Activated T-cell treated with anti-CD3 and anti-CD28 coated beads, Interleukin-2, amount 50 U/mL, for 72 hours (primary cell): ENCODE measurements at regions not wholly inside any gene's neighbourhood (a gene's known extent, or its start where the extent isn't known, plus 50 kb on each side); places are given as distances from the start of the nearest gene placed in this dataset.
"Not testable (repeated sequence)": the region's sequence is repeated elsewhere in the genome, so short reads cannot be mapped to it uniquely, and the experiment has no call there.

Source experiments
- ATAC-seq, 2 donors: fragments of 150-1000 bp; cut with Tn5 transposase; replicated peaks in 1 of 2; 2 replicates each; pipeline ENCODE4 v1.10.0; 2021; ENCODE audit warnings: moderate library complexity in 2 of 2, mild to moderate bottlenecking in 1 of 2
- DNase-seq, 2 donors: peaks; one replicate each; pipeline ENCODE4 v3.0.0; 2021 to 2022; ENCODE audit warnings: mixed read lengths in 1 of 2
- H3K27ac Mint-ChIP-seq: one replicate; pipeline ENCODE4 v1.8.0; 2022; ENCODE audit warnings: mild to moderate bottlenecking, moderate library complexity, mixed read lengths
- H3K27me3 Mint-ChIP-seq: one replicate; pipeline ENCODE4 v1.8.0; 2022; ENCODE audit warnings: low read depth, mixed read lengths
- H3K36me3 Mint-ChIP-seq, 2 donors: one replicate each; pipeline ENCODE4 v1.8.0; 2022; ENCODE audit warnings: mixed read lengths in 2 of 2, mild to moderate bottlenecking in 1 of 2; ENCODE audit not compliant: insufficient read depth in 2 of 2
- H3K4me1 Mint-ChIP-seq: one replicate; pipeline ENCODE4 v1.8.0; 2022; ENCODE audit warnings: low read depth, mixed read lengths
- H3K4me3 Mint-ChIP-seq, 2 donors: one replicate each; pipeline ENCODE4 v1.8.0; 2022; ENCODE audit warnings: mild to moderate bottlenecking in 2 of 2, mixed read lengths in 2 of 2, moderate library complexity in 2 of 2
- H3K9me3 Mint-ChIP-seq, 2 donors: one replicate each; pipeline ENCODE4 v1.8.0; 2022; ENCODE audit warnings: mixed read lengths in 2 of 2

DNA sequence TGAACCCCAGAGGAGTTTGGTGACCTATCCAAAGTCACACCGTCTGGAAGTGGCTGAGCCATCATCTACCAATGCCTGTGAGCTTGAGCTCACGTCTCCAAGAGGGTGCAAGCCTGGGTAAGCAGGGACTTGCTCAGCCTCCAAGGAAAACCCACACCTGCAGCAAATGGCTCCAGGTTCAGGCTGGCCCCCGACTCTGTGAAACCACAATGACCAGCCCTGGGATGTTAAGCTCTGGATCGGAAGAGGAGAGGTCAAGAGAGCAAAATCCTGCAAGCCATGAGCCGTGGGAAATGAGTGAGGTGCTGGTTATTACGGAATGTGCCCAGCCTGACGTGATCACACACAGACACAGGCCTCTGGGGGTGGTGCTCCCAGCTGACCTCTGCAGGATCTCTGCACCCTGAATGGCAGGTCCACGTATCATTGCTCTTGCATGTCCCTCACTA, 94.1 kb upstream of the OTOS start:
- peaks cover 5 to 8% of the 10 kb centered on the region in 2 donors for H3K9me3 Mint-ChIP-seq
- DNase-seq (no peak), ATAC-seq (no peak)
- no peak overlapping the region for H3K4me3 Mint-ChIP-seq
- H3K27me3 Mint-ChIP-seq, result peaks cover 35% of the 10 kb centered on the region
- H3K27ac Mint-ChIP-seq, result no peak overlapping the region
- no peaks in the 10 kb centered on the region for H3K4me1 Mint-ChIP-seq
- H3K36me3 Mint-ChIP-seq, result no peaks in the 10 kb centered on the region

DNA sequence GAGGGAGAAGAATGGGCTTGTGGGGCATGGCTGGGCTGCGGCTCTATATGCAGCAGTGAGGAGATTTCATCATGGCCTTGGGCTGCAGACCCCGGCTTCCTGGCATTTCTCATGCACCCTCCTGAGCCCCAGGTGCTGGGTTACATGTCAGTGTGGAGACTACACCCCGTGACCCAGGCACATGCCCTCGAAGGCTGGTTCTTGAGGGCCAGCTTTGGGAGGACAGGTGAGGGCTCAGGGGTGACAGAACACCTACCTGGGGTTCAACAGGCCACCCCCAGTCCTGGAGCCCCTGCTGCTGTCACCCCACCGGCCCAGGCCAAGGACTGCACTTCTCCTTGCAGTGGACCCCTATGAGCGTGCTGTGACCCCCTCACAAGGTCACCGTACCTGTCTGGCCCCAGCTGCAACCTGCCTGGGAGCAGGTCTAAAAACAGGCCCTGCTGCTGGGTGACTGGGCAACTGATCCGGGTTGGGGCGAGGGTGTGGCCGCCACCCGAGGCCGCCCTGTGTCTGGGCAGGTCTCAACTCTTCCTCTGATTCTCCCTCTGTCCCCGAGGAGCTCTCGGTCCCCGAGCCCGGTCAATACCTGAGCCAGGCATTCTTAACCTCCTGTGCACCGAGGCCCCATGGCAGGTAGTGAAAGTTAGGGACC, 94.8 kb upstream of the OTOS start:
- H3K36me3 Mint-ChIP-seq, result no peaks in the 10 kb centered on the region
- H3K27me3 Mint-ChIP-seq, result peaks cover 32% of the 10 kb centered on the region
- ATAC-seq (no peak), DNase-seq (no peak)
- H3K27ac Mint-ChIP-seq, result no peak overlapping the region
- H3K4me3 Mint-ChIP-seq, result no peak overlapping the region
- no peaks in the 10 kb centered on the region for H3K4me1 Mint-ChIP-seq
- peaks cover 2 to 4% of the 10 kb centered on the region in 2 donors for H3K9me3 Mint-ChIP-seq

DNA sequence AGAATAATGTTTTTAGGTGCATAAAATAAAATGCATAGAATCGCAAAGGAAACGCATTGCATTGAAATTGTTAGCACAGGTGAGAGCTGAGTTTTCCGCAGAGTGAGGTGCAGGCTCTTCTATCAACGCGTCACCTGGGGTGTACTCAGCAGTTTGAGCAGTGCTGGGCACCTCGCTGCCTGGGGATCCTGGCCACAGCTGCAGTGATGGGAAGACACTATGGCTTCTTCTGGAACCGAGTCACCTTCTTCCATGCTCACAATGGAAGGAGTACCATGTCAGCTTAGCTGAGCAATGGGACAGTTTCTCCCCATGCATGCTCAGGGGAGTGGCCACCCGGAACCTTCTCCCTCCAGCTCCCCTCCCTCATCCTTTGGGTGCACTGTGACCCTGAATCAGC, 95.4 kb upstream of the OTOS start:
- DNase-seq, result no peak
- Mint-ChIP-seq H3K4me1 (no peaks in the 10 kb centered on the region), H3K4me3 (no peak overlapping the region), H3K27ac (no peak overlapping the region), H3K27me3 (peaks cover 36% of the 10 kb centered on the region), H3K9me3 (peaks cover 2 to 4% of the 10 kb centered on the region in 2 donors), H3K36me3 (no peaks in the 10 kb centered on the region)
- no peak for ATAC-seq

DNA sequence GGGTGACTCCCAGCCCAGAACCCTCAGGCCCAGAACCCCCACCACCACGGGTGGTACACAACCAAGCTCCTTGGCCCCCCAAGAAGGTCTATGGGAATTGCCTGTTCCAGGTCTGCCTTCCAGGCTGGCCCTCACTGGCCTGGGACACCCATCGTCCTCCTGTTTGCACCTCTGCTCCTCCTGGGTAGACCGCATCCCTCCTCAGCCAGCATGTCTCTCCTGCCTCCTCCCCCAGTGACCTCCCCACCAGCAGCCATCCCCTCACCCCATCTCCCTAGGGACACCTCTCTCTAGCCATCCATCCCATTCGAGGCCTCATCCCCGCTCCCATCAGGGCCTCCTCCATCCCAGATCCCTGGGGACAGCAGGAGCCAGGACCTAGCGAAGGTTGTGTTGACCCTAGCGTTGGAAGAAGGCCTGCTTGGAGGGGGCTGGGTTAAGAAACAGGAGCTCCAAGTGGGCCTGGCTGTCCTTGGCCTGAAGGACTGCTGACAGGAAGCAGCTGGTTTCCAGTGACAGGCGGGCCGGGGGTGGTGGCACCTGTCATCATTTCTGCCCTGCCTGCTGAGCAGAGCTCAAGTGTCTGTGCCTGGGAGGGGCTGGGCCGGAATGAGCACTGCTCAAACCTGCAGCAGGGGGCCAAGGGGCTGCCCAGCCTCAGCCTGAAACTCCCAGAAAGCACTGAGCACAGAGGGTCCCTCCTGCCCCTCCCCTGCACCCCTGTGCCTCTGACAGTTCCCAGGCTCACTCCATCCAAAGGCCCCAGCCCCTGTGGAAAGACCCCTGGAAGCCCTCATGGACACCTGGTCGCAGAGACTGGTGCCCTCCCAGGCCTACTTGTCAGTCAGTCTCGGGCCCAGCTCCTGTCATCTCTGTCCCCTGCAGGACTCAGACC, 96.0 kb upstream of the OTOS start:
- peak in 1 of 2 donors; percentile 12 for DNase-seq

DNA sequence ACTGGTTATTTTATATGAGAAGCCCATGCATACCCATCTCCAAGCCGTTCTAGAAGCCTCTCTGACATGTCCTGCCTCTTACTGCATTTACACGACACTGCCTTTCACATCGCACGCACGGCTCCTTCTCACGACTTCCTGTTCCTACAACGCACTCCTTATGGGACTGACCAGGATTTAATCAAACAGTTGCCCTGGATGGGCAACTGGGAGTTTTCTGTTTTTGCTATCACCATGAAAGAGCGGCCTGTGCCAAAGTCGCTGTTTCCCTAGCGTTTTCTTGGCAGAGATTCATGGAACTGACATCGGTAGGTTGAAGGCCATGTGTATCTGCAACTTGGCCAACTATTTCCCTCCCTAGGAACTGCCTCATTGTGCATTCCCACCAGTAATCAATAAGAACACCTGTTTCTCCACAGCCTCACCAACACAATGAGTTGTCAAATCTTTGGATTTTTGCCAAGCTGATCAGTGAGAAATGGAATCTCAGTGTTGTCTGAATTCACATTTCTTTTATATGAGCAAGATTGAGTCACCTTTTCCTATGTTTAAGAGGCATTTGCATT, 97.2 kb upstream of the OTOS start:
- DNase-seq (no peak), ATAC-seq (no peak)
- no peak overlapping the region for H3K27ac Mint-ChIP-seq
- H3K27me3 Mint-ChIP-seq, result peaks cover 47% of the 10 kb centered on the region
- H3K4me1 Mint-ChIP-seq, result no peaks in the 10 kb centered on the region
- H3K9me3 Mint-ChIP-seq, result peaks cover 2 to 4% of the 10 kb centered on the region in 2 donors
- no peaks in the 10 kb centered on the region for H3K36me3 Mint-ChIP-seq
- no peak overlapping the region for H3K4me3 Mint-ChIP-seq

More for the DNA sequence above, 96.0 kb upstream of the OTOS start:
- Mint-ChIP-seq H3K9me3 (peaks cover 2 to 4% of the 10 kb centered on the region in 2 donors), H3K27ac (no peak overlapping the region), H3K36me3 (no peaks in the 10 kb centered on the region), H3K4me1 (no peaks in the 10 kb centered on the region), H3K4me3 (no peak overlapping the region), H3K27me3 (peaks cover 43% of the 10 kb centered on the region)
- no peak for ATAC-seq

DNA sequence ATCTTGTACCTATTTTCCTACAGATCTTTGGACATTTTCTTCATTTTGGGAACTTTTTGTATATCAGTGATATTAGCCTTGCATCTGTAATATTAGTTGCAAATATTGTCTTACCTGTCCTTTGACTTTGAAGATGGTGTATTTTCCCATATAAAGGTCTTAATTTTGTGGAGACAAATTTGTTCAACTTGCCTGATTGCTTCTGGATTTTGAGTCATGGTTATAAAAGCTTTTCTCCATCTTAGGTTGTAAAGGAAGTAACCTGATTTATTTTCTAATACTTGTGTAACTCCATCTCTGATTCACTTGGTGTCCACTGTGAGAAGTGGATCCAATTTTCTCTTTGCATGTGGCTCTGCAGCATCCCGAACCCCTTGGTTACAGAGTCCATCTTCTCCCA, 97.7 kb upstream of the OTOS start:
- H3K4me3 Mint-ChIP-seq, result no peak overlapping the region
- H3K27me3 Mint-ChIP-seq, result peaks cover 47% of the 10 kb centered on the region
- no peak overlapping the region for H3K27ac Mint-ChIP-seq
- peaks cover 2 to 4% of the 10 kb centered on the region in 2 donors for H3K9me3 Mint-ChIP-seq
- ATAC-seq (no peak), DNase-seq (no peak)
- H3K4me1 Mint-ChIP-seq, result no peaks in the 10 kb centered on the region
- H3K36me3 Mint-ChIP-seq, result no peaks in the 10 kb centered on the region

DNA sequence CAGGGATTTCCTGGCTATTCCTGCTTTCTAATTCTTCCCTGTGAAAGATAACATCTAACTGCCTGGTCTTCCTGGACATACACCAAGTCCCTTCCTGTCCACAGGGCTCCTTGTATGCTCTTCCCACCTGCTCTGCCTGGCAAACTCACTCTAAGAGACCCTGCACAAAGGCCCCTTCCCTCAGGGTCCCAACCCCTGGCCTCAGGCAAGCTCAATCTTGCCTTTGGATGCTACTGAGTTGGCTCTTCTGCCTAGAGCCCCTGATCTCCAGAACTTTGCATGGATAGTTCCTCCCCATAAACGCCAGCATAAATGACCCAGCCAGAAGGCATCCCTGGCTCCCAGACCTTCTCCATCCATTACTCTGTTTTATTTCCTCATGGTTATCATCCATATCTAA, 98.3 kb upstream of the OTOS start:
- Mint-ChIP-seq H3K4me3 (no peak overlapping the region), H3K36me3 (no peaks in the 10 kb centered on the region), H3K4me1 (no peaks in the 10 kb centered on the region), H3K27ac (no peak overlapping the region), H3K9me3 (peaks cover 2 to 4% of the 10 kb centered on the region in 2 donors), H3K27me3 (peaks cover 48% of the 10 kb centered on the region)
- ATAC-seq (no peak), DNase-seq (no peak)

DNA sequence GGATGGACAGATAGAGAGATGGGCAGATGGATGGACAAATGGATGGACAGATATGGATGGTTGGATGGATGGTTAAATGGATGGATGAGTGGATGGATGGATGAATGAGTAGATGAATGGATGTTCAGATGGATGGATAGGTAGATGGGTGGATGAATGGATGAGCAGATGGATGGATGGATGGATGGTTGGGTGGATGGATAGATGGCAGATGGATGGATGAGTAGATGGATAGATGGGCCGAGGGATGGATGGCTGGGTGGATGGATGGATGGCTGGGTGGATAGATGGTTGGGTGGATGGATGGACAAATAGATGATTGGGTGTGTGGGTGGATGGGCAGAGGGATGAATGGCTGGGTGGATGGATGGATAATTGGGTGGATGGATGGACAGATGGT, 98.9 kb upstream of the OTOS start:
- Mint-ChIP-seq H3K9me3 (peaks cover 2 to 4% of the 10 kb centered on the region in 2 donors), H3K27ac (no peak overlapping the region), H3K36me3 (no peaks in the 10 kb centered on the region), H3K27me3 (peaks cover 50% of the 10 kb centered on the region), H3K4me3 (no peak overlapping the region), H3K4me1 (no peaks in the 10 kb centered on the region)
- DNase-seq, result no peak
- no peak for ATAC-seq

DNA sequence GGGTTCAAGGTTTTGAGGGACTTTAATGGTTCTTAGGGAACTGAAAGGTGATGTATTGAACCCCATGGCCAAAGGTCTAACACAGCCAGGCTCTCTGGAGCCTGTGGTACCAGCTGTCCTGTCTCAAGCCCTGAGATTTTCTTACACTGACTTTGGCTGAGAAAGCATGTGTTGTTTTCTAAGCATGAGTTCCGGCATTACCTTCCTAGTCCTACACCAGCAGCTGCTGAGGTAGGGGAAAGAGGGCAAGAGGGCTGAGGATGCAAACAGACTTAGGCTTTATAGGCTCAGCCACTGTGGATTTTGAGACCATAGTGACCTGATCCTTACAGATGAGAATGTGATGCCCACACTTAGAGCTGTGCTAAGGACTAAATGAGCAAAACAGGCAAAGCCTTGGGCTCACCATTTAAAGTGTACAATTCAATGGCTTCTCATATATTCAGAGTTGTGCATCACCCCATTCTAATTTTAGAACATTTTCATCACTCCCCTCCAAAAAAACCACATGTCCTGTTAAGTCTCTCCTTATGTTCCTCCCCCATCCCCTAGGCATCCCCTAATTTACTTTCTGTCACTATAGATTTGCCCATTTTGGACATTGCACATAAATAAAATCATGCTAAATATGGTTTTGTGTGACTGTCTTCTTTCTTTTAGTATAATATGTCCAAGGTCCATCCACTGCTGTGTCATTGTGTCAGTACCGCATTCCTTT, 99.7 kb upstream of the OTOS start:
- DNase-seq, result no peak
- Mint-ChIP-seq H3K4me1 (no peaks in the 10 kb centered on the region), H3K4me3 (no peak overlapping the region), H3K36me3 (no peaks in the 10 kb centered on the region), H3K27me3 (peaks cover 51% of the 10 kb centered on the region), H3K9me3 (peaks cover 2 to 4% of the 10 kb centered on the region in 2 donors), H3K27ac (no peak overlapping the region)
- no peak for ATAC-seq

DNA sequence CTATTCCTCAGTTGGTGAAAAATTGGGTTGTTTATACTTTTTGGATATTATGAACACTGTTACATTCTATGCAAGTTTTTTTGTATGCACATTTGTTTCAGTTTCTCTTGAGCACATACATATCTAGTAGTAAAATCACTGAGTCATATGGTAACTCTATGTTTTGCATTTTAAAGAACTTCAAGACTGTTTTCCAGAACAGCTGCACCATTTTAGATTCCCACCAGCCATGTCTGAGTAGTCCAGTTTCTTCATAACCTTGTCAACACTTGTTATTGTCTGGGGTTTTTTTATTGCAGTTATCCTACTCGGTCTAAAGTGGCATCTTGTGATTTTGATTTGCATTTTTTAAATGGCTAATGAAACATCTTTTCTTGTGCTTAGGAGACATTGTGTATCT, 100.3 kb upstream of the OTOS start:
- no peak overlapping the region for H3K27ac Mint-ChIP-seq
- H3K9me3 Mint-ChIP-seq, result peaks cover 2 to 4% of the 10 kb centered on the region in 2 donors
- no peak for DNase-seq
- H3K4me3 Mint-ChIP-seq, result no peak overlapping the region
- H3K36me3 Mint-ChIP-seq, result no peaks in the 10 kb centered on the region
- H3K4me1 Mint-ChIP-seq, result no peaks in the 10 kb centered on the region
- peaks cover 51% of the 10 kb centered on the region for H3K27me3 Mint-ChIP-seq
- no peak for ATAC-seq

DNA sequence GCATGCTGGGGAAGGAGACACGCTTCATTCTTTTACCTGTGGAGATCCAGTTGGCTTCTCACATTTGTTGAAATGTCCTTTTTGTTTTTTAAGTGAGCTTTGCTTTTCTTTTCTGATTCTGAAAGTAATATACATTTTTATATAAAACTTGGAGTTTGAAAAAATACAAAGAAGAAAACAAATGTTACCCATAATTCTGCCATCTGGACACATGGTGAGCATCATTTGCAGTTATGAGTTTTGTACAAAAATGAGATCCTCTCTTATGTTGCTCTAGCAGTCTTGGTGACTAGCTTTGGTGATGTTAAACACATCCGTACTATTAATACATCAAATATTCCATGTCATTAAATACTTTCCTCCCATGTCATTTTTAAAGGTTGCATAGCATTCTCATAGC, 101.1 kb upstream of the OTOS start:
- Mint-ChIP-seq H3K27me3 (peaks cover 51% of the 10 kb centered on the region), H3K36me3 (no peaks in the 10 kb centered on the region), H3K9me3 (peaks cover 2 to 4% of the 10 kb centered on the region in 2 donors), H3K4me1 (no peaks in the 10 kb centered on the region), H3K27ac (no peak overlapping the region), H3K4me3 (no peak overlapping the region)
- ATAC-seq (no peak), DNase-seq (no peak)

DNA sequence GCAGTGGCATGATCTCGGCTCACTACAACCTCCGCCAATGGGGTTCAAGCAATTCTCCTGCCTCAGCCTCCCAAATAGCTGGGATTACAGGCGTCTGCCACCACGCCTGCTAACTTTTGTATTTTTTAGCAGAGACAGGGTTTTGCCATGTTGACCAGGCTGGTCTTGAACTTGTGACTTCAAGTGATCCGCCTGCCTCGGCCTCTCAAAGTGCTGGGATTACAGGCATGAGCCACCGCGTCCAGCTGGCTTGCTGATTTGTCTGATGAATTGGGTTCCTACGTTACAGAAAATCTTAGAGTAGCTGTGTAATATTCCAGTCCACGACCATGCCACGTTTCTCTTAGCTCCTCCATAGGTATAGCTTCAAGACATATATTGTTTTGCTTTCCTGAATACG, 102.6 kb upstream of the OTOS start:
- ATAC-seq, H3K36me3 Mint-ChIP-seq, DNase-seq, H3K4me3 Mint-ChIP-seq, H3K9me3 Mint-ChIP-seq, H3K4me1 Mint-ChIP-seq, H3K27ac Mint-ChIP-seq: not testable (repeated sequence)
- H3K27me3 Mint-ChIP-seq, result peaks cover 44% of the 10 kb centered on the region

DNA sequence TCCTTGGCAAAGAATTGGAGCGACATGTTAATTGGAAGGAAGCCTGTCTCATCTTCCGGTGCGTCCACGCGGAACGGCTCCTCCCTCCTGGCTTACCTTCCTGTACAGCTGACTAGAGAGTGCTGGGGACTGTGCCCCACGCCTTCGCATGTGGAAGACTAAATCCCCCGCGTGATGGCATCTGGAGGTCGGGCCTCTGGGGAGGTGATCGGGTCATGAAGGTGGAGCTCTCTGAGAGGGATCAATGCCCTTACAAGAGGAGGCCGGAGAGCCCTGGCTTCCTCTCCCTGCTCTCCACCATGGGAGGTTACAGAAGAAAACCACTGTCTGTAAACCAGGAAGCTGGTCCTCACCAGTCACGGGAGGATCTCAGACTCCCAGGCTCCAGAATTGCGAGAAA, 104.1 kb upstream of the OTOS start:
- H3K4me3 Mint-ChIP-seq, result no peak overlapping the region
- no peaks in the 10 kb centered on the region for H3K4me1 Mint-ChIP-seq
- no peaks in the 10 kb centered on the region for H3K9me3 Mint-ChIP-seq
- ATAC-seq (no peak), DNase-seq (no peak)
- no peaks in the 10 kb centered on the region for H3K36me3 Mint-ChIP-seq
- peaks cover 29% of the 10 kb centered on the region for H3K27me3 Mint-ChIP-seq
- H3K27ac Mint-ChIP-seq, result no peak overlapping the region
